ENCODE measurements at regions not wholly inside any gene's neighbourhood (a gene's known extent, or its start where the extent isn't known, plus 50 kb on each side); places are given as distances from the start of the nearest gene placed in this dataset.

DNA sequence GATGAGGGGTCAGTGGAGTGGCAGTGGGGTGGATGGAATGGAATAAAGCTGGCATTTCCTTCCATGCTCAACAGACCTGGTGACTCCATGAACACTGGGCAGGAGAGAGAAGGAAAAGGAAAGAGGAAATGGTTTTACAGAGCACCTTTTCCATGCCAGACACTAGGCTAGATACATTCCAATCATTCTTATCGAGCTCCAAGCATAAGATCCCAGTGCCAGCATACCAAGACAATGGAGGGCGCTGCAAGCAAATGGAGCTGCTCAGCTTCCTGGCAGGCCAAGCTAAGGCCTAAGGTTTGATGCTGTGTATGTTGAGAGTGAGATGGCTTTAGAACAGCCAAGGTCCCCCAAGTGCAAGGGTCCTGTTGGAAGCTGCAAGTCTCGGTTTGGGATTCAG lies 113.2 kb downstream of the HSPH1 start:
- no peak for DNase-seq

DNA sequence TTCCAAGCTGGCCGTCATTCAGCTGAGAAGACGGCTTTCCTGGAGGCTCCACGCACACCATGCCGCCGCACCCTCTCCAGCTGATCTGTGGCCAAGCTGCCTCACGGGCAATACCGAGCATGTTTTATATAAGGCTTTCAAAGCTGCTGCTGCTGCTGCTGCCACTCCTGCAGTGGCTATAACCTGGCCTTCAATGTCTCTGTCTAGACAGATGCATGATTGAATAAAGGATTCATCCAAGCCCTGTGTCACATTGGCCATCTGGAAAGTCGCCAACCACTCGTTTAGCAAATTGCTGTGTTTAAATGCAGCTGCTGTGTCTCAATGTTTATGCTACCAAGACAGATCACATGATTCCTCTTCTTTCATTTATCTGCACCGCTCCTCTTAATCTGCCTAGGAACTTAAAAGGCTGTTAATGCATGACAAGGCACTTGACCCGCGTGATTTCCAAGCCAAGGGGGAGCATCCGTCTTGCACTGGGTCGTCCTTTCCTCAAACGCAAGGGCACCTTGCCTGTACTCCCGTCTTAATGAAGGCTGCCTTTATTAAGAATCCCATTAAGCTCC lies 114.3 kb downstream of the TEX26 start:
- DNase-seq = peak; percentile 100

DNA sequence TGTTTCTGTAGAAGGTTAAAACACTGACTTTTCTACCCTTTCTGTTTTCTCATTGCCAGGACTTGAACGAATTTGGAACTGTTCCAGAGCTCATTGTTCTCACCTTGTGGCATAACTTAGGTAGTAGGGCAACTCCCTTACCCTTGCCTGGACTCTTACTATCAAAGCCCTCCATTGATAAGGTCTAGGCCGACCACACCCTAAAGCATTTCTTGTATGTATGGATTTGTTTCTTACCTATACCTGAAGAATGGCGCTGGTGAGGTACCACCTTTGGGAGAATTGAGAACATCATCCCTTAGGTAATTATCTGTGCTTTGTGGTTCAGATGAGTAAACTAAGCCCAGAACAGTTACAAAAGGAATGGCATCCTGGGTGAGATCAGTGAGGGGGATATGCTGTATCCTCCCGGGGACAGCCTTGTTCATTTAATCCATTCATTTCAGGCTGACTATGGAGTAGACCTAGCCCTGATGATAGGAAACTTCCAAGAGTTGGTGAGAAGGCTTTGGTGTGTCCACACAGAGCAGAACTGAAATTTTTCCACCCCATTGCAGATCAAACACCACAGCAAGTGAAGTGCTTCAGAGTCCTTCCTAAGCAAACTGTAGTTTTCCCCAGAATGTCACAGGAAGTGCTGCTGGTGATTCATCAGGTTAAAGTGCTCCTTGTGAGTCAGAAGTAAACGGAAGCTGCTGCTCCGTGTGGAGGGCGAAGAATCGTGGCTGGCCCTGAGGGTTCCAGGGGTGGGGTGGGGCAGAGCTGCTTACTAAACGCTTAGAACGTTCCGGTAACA lies 113.0 kb downstream of the TEX26 start:
- DNase-seq = no peak

DNA sequence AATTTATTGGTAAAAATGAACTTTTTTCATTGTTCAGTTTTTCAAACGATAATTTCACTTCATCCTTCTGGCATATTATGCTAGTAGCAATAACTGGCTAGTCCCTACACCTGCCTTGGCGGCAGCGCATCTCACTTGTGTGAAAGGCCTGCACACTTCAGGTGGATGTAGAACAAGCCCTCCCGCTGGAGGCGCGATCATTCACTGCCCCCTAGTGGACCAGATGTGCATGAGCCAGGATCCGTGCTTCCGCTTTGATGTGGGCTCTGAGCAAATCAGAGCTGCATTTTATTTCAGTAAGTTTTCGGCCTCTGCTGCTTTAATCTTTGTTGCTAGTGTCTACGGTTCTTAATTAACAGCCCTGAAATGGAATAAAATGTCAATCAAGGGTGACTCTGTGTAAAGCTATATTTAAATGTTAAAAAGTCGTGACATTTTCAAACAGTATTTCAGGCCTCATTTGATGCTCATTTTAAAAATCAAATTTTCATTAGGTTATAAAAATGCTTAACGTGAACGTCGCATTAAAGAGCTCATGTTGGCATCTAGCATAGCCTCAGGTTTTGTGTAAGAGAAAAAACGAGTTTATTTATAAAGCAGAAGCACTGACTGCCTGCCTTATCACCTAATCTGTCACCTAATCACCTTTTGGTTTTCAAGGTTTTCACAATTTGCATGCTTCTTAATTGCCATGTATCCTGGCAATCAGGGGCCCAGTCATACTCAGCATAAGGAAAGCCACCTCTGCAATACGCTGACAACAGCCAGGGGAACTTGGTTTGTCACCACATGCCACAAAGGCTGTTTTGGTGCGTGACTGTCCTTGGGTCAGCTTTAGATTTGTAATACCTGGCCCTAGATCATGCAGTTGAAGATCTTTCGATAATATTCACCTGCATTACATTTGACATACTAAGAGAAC lies 112.2 kb downstream of the TEX26 start:
- DNase-seq = peak; percentile 92

DNA sequence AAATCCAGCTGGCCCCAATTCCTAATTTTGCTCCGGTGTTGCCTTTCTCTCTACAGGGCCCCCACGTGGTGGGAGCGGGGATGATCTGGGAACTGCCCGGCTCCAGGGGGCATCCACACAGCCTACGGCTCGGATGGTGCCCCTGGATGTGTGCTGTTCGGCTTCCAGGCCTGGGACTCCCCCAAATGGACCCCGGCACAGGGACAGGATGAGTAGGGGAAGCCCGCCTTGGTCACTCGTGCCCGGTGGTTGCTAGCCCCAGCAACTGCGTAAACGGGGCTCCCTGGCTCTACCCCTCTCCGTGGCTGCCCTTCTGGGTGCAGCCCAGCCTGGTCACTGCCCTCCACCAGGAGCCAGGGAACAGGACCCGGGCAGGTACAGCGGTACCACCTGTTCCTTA lies 111.5 kb downstream of the TEX26 start:
- no peak for DNase-seq

DNA sequence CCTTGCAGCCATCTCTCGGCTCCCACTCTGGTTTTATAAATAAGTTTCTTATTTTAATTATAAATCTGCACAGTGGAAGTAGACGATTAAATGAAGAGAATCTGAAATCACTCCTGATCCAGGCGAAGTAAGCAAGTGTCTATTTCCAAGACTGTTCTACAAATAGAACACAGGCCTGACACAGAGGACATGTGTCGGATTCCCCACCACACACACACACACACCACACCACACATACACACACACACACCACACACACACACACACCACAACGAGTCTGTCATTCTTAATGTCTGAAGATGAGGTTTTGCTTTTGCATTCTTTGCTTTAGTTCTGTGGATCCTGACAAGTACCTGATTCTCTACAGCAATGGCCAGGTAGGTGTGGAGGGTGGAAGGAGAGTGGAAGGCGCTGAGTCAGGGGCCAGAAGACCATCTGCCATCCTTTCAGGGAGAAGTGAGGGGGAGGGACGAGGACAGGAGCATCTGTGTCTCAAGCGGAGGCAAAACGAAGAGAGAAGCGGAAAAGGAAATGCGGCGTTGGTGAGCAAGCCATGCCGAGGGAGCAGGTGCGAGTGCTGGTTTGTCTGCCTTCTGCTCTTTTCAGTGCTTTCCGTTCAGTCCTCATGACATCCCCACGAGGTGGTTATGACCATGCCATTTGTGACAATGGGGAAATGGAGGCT lies 110.2 kb downstream of the TEX26 start:
- DNase-seq = no peak

DNA sequence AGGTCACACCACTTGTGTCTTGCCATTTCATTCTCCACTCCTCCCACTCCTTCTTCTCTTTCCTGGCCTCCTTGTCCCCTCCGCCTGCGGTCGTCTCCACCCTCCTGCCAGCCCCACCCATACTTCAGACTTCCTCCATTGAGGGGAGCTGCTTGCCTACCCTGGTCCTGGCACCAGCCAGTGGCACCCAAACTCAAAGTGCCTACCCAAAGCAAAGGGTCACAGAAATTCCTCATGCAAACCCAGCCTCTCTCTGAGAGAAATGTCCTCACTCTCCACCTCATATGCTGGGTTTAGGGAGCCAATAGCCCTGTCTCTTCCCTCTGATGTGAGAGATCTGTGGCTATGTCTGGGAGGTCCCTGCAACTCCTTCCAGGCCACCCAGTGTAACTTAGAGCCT lies 109.6 kb downstream of the TEX26 start:
- no peak for DNase-seq

DNA sequence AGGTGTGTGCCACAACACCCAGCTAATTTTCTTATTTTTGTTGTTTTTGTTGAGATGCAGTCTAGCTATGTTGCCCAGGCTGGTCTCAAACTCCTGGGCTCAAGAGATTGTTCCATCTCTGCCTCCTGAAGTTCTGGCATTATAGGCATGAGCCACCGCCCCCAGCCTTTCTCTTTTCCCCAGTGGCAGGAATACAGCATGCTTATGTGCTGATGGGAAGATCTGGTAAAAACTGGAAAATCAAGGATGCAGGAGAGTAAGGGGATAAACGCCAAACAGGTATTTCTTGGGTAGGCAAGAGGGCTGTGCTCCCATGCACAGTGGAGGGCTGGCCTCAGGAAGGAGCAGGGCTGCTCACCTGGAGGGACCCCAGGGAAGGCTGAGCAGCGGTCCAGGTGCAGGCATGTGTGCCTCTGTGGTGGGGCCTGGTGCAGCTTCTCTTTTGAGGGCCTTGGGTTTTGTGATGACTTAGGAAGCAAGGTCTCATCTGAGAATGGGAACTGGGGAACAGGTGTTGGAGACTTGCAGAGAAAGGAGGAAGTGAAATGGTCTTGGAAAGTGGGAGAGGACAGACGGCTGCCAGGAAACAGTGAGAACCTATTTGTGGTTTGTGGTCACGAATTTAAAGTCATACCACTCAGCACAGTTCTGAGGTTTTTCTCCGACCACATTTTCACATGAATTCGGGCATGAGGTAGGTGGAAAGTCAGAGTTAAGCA lies 106.5 kb downstream of the TEX26 start:
- no peak for DNase-seq

DNA sequence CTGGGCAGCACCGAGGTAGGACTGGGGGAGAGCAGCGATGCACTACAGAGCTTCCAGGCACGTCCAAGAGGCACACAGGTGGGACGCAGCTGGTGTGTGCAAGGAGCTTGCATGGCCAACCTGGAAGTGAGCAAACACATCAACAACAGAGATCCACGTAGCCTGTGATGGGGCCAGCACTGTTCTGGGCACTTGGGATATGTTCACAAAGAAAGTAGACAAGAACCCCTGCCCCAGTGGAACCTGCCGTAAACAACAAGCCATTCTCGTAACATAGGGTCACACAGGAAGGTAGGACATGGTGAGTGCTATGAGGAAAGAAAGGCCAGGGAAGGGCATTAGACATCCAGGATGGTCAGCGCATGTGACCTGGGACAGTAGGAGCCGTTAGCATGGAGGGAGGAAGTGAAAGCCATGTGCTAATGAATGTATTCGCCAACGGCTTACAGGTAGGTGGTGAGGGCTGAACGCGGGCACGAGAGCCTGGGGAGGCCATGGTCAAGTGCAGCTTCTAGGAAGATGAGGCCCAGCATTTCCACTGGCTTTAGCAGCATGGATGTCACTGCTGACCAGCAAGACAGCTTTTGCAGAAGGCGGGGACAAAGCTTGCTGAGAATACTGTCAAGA lies 105.5 kb downstream of the TEX26 start:
- no peak for DNase-seq

DNA sequence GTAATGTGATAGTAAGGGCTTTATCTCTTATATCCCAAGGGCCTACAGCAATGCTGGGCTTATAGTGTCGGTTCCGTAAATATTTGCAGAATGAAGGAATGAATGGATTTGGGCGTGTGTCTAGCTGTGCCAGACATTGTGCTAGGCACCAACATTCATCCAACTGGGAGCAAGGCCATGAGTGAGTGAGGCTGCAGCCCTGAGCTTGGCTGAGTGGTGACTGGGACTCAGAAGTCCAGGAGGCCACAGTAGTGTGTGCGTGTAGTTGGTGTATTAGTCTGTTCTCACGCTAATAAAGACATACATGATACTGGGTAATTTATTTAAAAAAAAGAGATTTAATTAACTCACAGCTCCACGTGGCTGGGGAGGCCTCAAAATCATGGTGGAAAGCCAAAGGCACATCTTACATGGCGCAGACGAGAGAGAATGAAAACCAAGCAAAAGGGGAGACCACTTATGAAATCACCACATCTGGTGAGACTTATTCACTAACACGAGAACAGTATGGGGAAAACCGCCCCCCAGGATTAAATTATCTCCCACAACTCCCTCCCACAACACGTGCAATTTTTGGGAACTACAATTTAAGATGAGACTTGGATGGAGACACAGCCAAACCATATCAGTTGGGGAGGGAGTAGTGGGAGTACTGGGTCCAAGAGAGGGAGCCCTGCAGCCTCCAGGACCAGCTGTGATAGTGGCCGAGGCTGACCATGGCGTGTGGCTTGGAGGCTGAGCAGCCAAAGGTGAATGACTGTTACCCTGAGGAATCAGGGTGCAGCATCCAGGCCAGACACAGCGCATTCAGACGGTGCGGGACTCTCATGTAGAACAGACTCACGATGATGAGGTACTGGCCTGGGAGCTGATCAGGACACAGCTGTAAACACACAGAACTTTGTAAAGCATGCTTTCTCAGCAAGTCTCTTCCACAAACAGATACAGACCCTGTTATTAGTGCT lies 104.6 kb downstream of the TEX26 start:
- DNase-seq = no peak

DNA sequence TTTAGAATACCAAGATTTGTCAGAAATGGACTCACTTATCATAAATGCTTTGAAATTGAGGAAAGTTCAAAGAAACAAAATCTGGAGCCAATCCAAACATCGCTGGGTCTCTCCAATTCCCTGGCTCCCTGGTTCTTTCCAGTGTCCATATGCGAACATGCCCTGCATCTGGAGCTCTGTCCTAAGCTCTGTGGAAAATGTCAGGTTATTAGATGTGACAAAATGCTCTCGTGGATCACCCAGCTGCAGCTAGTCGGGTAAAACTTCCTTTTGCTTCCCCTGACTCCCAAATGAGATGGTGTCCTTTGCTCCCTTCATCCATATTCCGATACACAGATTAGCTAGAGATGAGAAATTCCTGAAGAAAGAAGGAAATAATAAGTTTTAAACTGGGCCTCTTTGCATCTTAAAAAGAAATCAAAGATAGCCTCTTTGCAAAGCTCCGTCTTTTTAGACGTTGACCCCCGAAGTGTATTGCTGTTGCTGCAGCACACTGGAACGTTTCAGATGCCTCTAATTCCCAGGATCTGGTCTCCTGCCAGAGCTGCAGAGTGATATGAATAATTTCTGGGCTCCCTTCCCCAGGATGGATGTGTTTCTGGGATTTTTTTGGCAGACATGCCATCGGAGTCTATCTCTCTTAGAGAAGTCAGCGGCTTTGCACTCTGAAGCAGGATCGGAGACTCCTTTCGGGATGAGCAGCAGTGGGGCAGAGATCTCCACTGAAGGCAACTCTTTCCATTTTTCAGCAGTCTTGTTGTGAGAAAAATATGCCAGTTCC lies 102.9 kb downstream of the TEX26 start:
- no peak for DNase-seq

DNA sequence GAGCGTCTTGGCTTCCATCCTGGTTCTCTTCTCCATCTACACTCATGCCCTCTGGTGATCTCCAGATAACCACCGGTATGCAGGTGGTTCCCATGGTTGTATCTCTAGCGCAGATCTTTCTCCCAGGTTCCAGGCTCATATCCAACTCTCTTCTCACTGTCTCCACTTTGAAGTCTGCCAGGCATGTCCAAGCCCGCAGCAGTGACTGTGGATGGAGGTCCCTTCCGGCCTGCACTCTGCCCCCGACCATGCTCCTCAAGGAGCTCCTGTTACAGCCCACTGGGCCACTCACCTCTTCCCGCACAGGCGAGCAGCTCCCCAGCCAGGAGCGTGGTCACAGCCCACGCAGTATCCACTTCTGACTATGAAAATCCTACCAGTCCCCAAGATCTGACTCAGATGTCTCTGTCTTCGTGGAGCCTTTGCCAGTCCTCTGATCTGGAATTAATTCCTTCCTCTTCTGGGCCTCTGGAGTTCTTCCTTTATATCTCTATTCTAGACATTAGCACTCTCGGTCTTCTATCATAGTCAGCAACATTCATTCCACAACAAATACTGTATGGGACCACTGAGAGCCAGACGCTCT lies 100.2 kb downstream of the TEX26 start:
- DNase-seq = no peak

DNA sequence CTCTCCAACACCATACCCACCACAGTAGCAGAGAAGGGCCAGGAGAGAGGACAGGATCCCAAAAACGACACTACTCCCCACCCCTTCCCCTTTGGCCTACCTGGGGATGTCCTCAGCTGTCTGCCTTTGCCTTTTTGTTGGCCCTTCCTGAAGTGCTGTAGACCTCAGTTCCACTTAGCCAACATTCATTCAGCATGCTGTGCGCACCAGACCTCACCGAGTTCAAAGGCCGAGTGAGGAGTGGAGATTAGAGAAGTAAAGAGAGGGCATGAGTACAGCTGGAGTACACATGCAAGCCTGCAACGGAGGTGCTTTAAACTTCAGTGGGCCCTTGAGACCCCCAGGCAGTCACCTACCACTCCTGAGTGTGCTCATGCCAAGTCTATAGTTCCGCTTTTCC lies 99.0 kb downstream of the TEX26 start:
- DNase-seq = no peak

DNA sequence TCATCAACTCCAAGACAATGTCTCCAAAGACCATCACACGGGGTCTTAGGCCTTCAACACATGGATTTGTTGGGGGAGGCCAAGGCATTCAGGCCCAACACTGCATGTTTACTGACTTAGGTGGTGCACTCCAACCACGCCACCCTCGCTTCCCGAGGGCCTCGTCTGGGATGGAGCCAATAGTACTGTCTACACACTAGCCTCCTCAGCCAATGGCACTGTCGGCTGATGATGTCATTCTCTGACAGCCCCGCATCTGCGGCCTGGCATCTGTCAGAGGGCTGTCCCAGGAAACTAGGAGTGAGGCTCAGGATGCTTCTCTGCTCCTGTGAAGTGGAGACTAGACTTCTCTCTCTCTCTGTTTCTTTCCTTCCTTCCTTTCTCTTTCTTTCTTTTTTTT lies 96.6 kb downstream of the TEX26 start:
- DNase-seq = no peak

DNA sequence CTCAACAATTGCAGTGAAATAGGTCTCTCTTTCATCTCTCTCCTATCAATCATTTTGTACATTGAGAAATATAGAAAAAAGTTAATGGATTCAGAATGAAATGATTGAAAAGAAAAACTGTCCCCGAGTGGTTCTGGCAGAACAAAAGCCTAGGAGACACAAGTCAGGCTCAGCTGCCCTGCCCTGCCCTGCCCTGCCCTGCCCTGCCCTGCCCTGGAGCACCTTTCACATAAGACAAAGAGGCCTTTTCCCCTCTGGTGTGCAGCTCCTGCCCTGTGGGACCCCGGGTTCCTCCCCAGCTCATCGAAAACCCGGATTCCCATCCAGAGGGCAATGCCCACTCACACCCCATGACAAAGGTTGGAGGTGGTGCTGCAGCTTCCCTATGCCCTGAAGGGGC lies 94.7 kb downstream of the TEX26 start:
- DNase-seq = no peak

Measured in NCI-H748 treated with DMSO at 0.1 percent for 48 hours (cell line).